Putamen (tissue), 1 donor: ENCODE measurements at regions not wholly inside any gene's neighbourhood (a gene's known extent, or its start where the extent isn't known, plus 50 kb on each side); places are given as distances from the start of the nearest gene placed in this dataset.

Source experiments
- DNase-seq: peaks from one replicate; pipeline ENCODE4 v3.0.0-alpha.2; 2016; ENCODE audit warnings: low spot score

DNA sequence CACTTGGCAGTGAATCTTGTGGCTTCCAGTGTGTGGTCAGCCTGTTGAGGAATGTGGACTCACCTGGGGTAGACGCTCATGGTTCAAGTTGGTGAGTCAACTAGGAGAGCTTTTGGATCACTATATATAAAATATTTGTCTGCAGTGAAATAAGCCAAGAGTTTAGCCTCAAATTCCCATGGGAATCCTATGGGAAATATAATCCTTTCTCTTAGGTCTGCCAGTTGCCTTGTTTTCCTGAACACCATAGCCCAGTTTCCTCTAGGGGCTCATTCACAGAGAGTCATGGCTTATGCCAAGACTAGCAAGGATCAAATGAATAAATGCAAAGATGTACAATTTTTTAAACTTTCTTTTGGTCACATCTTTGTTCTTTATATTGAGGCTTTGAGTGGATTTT lies 100.1 kb upstream of the NPHP3 start:
- DNase-seq: no peak

DNA sequence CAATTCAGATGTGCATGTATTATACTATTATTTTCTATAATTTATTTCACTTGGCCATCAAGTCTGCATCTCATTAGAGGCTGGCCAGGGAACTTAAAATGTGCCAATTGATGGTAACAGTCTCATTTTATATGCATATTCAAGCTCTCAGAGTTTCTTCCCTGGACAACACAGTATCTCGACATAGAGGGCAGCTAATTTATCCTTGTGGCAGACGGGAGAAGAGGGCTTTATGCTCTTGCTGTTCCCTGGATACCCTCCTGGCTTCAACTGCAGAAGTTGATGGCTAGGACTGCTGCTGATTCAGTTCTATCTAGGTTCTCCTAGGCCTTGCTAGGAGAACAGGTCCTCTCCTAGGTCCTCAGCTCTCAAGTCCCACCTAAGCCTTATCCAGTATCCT lies 99.1 kb upstream of the NPHP3 start:
- no peak for DNase-seq

DNA sequence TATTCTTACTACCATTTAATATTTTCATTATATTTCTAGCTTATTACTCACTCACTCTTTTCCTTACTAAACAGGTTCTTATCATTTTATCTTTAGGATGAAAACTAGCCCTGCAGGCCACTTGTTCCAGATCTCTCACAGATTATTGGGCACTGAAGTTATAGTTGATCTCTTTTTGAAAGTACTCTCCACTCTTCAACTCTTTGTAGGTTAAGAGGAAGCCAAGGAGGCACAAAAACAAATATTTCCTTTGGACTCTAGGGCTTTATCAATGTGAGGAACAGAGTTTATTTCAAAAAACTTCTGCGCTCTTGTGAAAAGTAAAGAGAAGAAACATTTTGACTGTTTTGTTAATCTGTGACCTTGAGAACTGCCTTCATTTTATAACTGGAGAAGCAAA lies 96.0 kb upstream of the NPHP3 start:
- DNase-seq: no peak

GRCh38 chr3:132817646-132818177 lies 95.5 kb upstream of the NPHP3 start:
- no peak for DNase-seq

DNA sequence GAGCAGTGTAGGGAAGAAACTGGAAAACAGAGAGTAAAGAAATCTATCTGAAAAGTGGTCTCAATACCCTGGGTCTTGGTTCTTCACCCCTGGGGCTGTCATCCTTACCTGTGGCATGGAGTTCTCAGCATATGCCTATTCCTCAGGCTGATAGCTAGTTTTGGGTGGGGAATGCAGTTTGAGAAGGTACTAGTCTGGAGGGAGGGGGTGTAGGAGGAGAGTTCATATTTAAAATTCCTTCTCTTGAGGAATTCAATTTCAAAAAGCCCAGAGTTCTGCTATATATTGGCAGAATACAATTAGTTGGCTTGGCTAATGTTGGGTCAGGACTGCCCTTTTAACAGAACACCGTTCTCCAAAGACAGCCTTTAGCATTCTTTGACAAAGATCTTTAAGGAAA lies 82.9 kb upstream of the NPHP3 start:
- no peak for DNase-seq

DNA sequence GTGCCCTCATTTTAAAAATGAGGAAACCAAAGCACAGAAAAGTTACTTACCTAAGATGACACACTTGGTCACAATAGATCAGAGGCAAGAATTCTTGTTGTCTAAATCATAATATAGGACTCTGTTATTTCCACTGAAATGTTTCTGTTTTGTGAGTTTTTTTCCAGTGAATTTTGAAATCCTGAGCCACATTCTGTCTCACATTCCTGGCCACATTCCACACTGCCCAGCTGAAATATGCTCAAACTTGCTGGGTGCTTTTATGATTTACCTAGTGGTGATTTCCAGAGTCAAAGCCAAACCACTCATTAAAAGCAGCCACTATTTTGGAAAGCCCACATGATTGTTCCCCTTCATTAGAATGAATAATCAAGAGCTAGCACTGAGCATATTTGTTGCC lies 82.3 kb upstream of the NPHP3 start:
- DNase-seq: no peak

DNA sequence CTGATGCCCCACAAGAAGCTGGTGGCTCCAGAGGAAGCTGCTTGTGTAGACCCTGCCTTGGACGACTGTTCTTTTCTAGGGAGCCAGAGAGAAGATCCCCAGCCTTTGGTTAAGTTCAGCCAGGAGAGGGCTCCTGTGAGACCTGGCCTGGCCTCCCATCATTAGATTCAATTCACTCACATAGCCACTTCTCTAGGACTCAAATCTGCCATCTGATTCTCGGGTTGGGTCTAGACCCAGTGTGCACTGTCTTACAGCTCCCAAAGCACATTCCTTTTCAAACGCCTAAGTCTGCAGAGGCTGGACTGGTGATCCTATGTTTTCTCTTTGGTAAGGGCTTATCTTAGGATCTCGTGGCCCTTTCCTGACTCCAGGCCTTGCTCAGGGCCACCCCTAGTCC lies 81.7 kb upstream of the NPHP3 start:
- DNase-seq: no peak

GRCh38 chr3:132800958-132801357 lies 78.7 kb upstream of the NPHP3 start:
- no peak for DNase-seq

- DNase-seq: no peak
These were observed 68.6 kb upstream of the NPHP3 start for GRCh38 chr3:132790806-132791205.

GRCh38 chr3:132789959-132790358 lies 67.8 kb upstream of the NPHP3 start:
- DNase-seq: no peak

- no peak for DNase-seq
These were observed 66.1 kb upstream of the NPHP3 start for GRCh38 chr3:132788301-132788671.

DNA sequence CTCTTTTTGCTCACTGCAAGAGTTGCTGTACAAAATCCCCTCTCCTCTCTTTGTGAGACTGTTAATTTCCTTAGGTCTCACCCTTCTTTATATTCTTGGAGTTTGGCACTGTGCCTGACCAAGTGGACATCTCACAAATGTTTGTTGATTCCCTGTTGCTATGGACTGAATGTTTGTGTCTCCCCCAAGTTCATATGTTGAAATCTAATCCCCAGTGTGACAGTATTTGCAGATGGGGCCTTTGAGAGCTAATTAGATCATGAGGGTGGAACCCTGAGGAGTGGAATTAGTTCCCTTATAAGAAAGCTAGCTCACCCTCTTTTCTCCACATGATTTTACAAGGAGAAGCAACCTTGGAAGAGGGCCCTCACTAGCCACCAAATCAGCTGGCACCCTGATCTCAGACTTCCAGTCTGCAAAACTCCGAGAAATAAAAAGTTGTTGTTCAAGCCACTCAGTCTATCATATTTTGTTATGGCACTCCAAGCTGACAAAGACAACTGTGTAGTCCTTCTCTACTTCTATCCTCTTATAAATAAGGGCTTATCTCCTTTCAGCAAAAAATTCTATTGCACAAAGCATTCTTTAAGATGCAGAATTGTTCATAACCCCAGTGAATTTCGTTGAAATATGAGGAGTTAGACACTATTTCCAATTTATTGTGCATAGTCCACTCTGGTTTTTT lies 65.5 kb upstream of the NPHP3 start:
- no peak for DNase-seq

GRCh38 chr3:132786890-132787289 lies 64.7 kb upstream of the NPHP3 start:
- no peak for DNase-seq

GRCh38 chr3:132785292-132785691 lies 63.1 kb upstream of the NPHP3 start:
- no peak for DNase-seq

DNA sequence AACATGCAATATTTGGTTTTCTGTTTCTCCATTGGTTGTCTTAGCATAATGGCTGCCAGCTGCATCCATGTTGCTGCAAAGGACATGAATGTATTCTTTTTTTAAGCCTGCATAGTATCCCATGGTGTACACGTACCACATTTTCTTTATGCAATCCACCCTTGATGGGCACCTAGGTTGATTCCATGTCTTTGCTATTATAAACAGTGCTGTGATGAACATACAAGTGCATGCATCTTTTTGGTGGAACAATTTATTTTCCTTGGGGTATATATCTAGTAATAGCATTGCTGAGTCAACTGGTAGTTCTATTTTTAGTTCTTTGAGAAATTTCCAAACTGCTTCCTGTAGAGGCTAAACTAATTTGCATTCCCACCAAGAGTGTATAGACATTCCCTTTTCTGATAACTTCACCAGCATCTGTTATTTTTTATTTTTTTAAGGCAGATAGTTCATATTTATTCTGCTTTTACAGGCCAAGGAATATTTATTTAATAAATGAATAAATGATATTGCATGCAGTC lies 62.4 kb upstream of the NPHP3 start:
- no peak for DNase-seq

DNA sequence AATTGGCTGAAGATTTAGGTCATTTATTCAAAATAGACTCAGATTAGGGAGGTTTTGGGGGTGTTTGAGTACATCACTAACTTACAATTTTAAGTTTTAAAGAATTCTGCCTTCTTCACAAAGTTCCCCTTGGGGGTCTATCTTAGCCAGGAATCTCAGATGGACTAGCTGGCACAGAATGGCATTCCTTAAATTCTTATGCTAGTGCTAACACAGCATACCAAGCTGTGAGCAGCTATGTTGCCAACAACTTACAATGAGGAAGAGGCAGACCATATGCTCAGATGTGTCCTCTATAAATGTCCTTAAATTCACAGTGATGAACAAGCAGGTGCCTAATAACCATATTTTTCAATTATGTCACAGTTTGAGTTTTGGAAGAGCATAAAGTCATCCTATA lies 60.9 kb upstream of the NPHP3 start:
- DNase-seq: no peak

DNA sequence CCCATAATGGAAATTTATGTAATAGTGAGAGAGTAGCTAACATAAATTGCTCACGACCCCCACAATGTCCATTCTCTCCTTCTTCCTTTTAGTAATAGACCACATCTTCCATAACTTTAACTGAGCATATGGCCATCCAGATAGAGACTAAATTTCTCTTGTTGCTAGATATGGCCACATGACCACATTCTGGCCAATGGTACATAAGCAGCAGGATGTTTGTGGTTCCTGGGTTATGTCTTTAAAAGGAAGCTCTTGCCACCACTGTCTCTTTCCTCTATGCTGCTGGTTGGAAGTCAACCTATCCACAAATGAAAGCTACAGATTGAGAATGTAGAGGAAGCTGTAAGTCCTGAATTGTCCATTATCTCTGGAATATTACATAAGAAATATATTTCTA lies 59.7 kb upstream of the NPHP3 start:
- no peak for DNase-seq

- no peak for DNase-seq
These were observed 55.0 kb upstream of the NPHP3 start for GRCh38 chr3:132777171-132777570.

DNA sequence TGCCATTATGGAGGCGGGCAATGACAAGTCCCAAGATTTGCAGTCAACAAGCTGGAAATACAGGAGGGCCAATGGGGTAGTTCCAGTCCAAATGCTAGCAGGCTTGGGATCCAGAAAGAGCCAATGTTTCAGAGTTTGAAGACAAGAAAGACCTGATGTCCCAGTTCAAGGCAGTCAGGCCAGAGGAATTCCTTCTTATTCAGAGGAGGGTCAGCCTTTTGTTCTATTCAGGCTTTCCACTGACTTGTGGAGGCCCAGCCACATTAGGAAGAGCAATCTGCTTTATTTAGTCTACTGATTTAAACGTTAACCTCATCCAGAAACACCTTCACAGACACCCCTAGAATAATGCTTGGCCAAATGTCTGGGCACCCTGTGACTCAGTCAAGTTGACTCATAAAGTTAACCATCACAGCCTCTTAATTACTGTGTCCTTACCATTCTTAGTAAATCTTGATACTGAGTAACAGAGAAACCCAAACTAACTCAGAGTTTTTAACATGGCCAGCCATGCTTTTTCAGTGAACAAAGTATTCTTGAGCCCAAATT lies 50.9 kb upstream of the NPHP3 start:
- no peak for DNase-seq

- DNase-seq: no peak
These were observed 50.0 kb upstream of the NPHP3 start for GRCh38 chr3:132772252-132772651.
